B cell (primary cell): ENCODE measurements at regions not wholly inside any gene's neighbourhood (a gene's known extent, or its start where the extent isn't known, plus 50 kb on each side); places are given as distances from the start of the nearest gene placed in this dataset.

Source experiments
- ATAC-seq: fragments of 200-7000 bp; cut with Tn5 transposase; one replicate; pipeline ENCODE4 v1.10.0; 2021; ENCODE audit warnings: low read depth, mild to moderate bottlenecking, moderate number of reproducible peaks, moderate library complexity
- CTCF ChIA-PET: fragments of 350-600 bp; sonication (Branson Sonifier 250); formaldehyde crosslinking; loops from one replicate; lab custom pipeline; 2021; ENCODE audit warnings: antibody characterized with exemption, inconsistent platforms; lab: Charles Lee
- POLR2A ChIA-PET: fragments of 350-600 bp; sonication (Branson Sonifier 250); formaldehyde crosslinking; loops from one replicate; lab custom pipeline; 2021; ENCODE audit warnings: antibody characterized with exemption; lab: Charles Lee
- DNase-seq: peaks from one replicate; pipeline ENCODE4 v3.0.0; 2013
- H2AFZ ChIP-seq: 2 replicates; pipeline ENCODE4 v1.6.1; 2012; ENCODE audit warnings: mild to moderate bottlenecking, low read depth, low read length; ENCODE audit not compliant: insufficient read depth, poor library complexity, severe bottlenecking
- H3K27ac ChIP-seq, 2 donors: 1 replicate in 1 of 2; 2 replicates in 1 of 2; pipeline ENCODE4 v1.5.1; 2012 to 2013; ENCODE audit warnings: low read length in 2 of 2, mild to moderate bottlenecking in 2 of 2, moderate library complexity in 1 of 2
- H3K27me3 ChIP-seq, 4 experiments: fragments of 200-600 bp in 1 of 4; sonication (generic) in 1 of 4; replicated peaks in 1 of 4; 1 replicate in 2 of 4; 2 replicates in 2 of 4; pipeline versions ENCODE4 v1.6.1 to v1.7.0; 2013 to 2016; ENCODE audit warnings: low read length in 3 of 4, mild to moderate bottlenecking in 2 of 4, mixed read lengths in 1 of 4, moderate library complexity in 1 of 4; ENCODE audit not compliant: insufficient read depth in 4 of 4, control insufficient read depth in 3 of 4; ENCODE audit errors: control extremely low read depth in 1 of 4
- H3K36me3 ChIP-seq, 2 experiments: replicated peaks in 1 of 2; 1 replicate in 1 of 2; 2 replicates in 1 of 2; pipeline versions ENCODE4 v1.6.1 to v1.7.1; 2013; ENCODE audit warnings: low read length in 1 of 2; ENCODE audit not compliant: insufficient read depth in 2 of 2, control insufficient read depth in 1 of 2; ENCODE audit errors: control extremely low read depth in 1 of 2, extremely low read depth in 1 of 2
- H3K4me1 ChIP-seq, 2 donors: fragments of 200-600 bp in 1 of 2; sonication (generic) in 1 of 2; 1 replicate in 1 of 2; 2 replicates in 1 of 2; pipeline versions ENCODE4 v1.5.1 to v1.6.1; 2013 to 2017; ENCODE audit warnings: low read length in 2 of 2; ENCODE audit not compliant: control insufficient read depth in 2 of 2, insufficient read depth in 2 of 2
- H3K4me2 ChIP-seq: replicated peaks from 2 replicates; pipeline ENCODE3; 2012; ENCODE audit warnings: mild to moderate bottlenecking, low read depth, low read length; ENCODE audit not compliant: poor library complexity, severe bottlenecking
- H3K4me3 ChIP-seq, 5 experiments: fragments of 200-600 bp in 1 of 5; sonication (generic) in 1 of 5; 1 replicate in 3 of 5; 2 replicates in 2 of 5; pipeline versions ENCODE4 v1.5.1 to v1.7.0; 2011 to 2016; ENCODE audit warnings: low read length in 4 of 5, mild to moderate bottlenecking in 4 of 5, low read depth in 2 of 5, control low read depth in 1 of 5, moderate library complexity in 1 of 5; ENCODE audit not compliant: insufficient read depth in 1 of 5; ENCODE audit errors: control extremely low read depth in 1 of 5, extremely low read depth in 1 of 5
- H3K79me2 ChIP-seq: fragments of 200-600 bp; sonication (generic); one replicate; pipeline ENCODE4 v1.6.0; 2016; ENCODE audit warnings: low read length; ENCODE audit not compliant: control insufficient read depth, insufficient read depth
- H3K9ac ChIP-seq: fragments of 200-600 bp; sonication (generic); 2 replicates; pipeline ENCODE4 v1.6.1; 2017; ENCODE audit warnings: mild to moderate bottlenecking, low read length, moderate library complexity
- H3K9me3 ChIP-seq, 3 donors: one replicate each; pipeline versions ENCODE4 v1.6.1 to v1.7.1; 2013; ENCODE audit warnings: low read length in 2 of 3; ENCODE audit not compliant: control insufficient read depth in 2 of 3, insufficient read depth in 1 of 3; ENCODE audit errors: control extremely low read depth in 1 of 3
- H4K20me1 ChIP-seq: 2 replicates; pipeline ENCODE4 v1.6.0; 2012; ENCODE audit warnings: mild to moderate bottlenecking, low read length; ENCODE audit not compliant: insufficient read depth, control insufficient read depth, poor library complexity, severe bottlenecking
- H3K27ac Mint-ChIP-seq: one replicate; pipeline ENCODE4 v1.8.0; 2021; ENCODE audit warnings: mixed read lengths
- H3K27me3 Mint-ChIP-seq: one replicate; pipeline ENCODE4 v1.8.0; 2021; ENCODE audit warnings: mixed read lengths
- H3K4me1 Mint-ChIP-seq: one replicate; pipeline ENCODE4 v1.8.0; 2021; ENCODE audit warnings: mixed read lengths
- H3K4me3 Mint-ChIP-seq: one replicate; pipeline ENCODE4 v1.8.0; 2021; ENCODE audit warnings: mixed read lengths
- H3K9me3 Mint-ChIP-seq: one replicate; pipeline ENCODE4 v1.8.0; 2022; ENCODE audit warnings: mixed read lengths; ENCODE audit not compliant: insufficient read depth
- CTCF ChIP-seq: fragments of 200-600 bp; IDR thresholded peaks from one replicate; pipeline ENCODE4 v1.8.0; 2022; ENCODE audit warnings: antibody characterized with exemption, mild to moderate bottlenecking
- EZH2 ChIP-seq: IDR thresholded peaks from 2 replicates; pipeline ENCODE4 v1.6.1; 2012; ENCODE audit warnings: borderline replicate concordance, low read depth, mild to moderate bottlenecking, moderate library complexity, low read length; ENCODE audit not compliant: insufficient read depth, poor library complexity, severe bottlenecking
- WGBS: methylation state at CpG from one replicate; pipeline ENCODE4 v1.1.5; 2013; ENCODE audit warnings: missing lambda C conversion rate; ENCODE audit not compliant: insufficient coverage; 5-methylcytosine and 5-hydroxymethylcytosine counted together
- intact Hi-C: fragments of 100-400 bp; cut with micrococcal nuclease; formaldehyde crosslinking; loops from one replicate; pipeline ENCODE4 v1.10.0; 2022

GRCh38 chr1:29425631-29426030, 189.3 kb downstream of the PTPRU start:
- H3K4me1 Mint-ChIP-seq: no peaks in the 10 kb centered on the region
- no peak overlapping the region for H3K27ac Mint-ChIP-seq
- TF ChIP-seq CTCF (no peak), EZH2 (no peak)
- no peak overlapping the region for H3K9ac ChIP-seq
- ATAC-seq (no peak), DNase-seq (no peak)
- intact Hi-C loops: no loop called here
- no peaks in the 10 kb centered on the region for H3K79me2 ChIP-seq
- no CpG with 5 or more reads among the region's 2 CpGs for WGBS
- peaks cover 19% of the 10 kb centered on the region for H3K27me3 Mint-ChIP-seq
- no peak overlapping the region for H2AFZ ChIP-seq
- no peak overlapping the region for H3K4me2 ChIP-seq
- no peaks in the 10 kb centered on the region for H4K20me1 ChIP-seq
- H3K9me3 Mint-ChIP-seq: peaks cover 2% of the 10 kb centered on the region
- ChIA-PET POLR2A (no interaction called here), CTCF (no interaction called here)
- H3K4me1 ChIP-seq: no peaks in the 10 kb centered on the region
- peaks cover 0 to 11% (median under 1%) of the 10 kb centered on the region in 3 donors for H3K9me3 ChIP-seq
- H3K4me3 Mint-ChIP-seq: no peak overlapping the region
- no peak overlapping the region for H3K4me3 ChIP-seq
- H3K27ac ChIP-seq: no peak overlapping the region
- peaks cover 0 to 6% (median 2%) of the 10 kb centered on the region in 4 experiments for H3K27me3 ChIP-seq
- H3K36me3 ChIP-seq: no peaks in the 10 kb centered on the region

- TF ChIP-seq EZH2: no peak
- TF ChIP-seq CTCF: no peak
- Histone ChIP-seq H3K4me3 (no peak overlapping the region), H3K4me2 (no peak overlapping the region), H3K36me3 (no peaks in the 10 kb centered on the region), H3K4me1 (no peaks in the 10 kb centered on the region), H3K9me3 (peaks cover 0 to 11% (median 0%) of the 10 kb centered on the region in 3 donors), H2AFZ (no peak overlapping the region), H3K9ac (no peak overlapping the region), H3K27me3 (peaks cover 0 to 6% (median 2%) of the 10 kb centered on the region in 4 experiments), H3K27ac (no peak overlapping the region), H3K79me2 (no peaks in the 10 kb centered on the region), H4K20me1 (no peaks in the 10 kb centered on the region)
- intact Hi-C loops: no loop called here
- POLR2A ChIA-PET: no interaction called here
- no peak overlapping the region for H3K4me3 Mint-ChIP-seq
- no peak for DNase-seq
- WGBS: no CpG with 5 or more reads among the region's 2 CpGs
- H3K27me3 Mint-ChIP-seq: peaks cover 19% of the 10 kb centered on the region
- no peak overlapping the region for H3K27ac Mint-ChIP-seq
- H3K9me3 Mint-ChIP-seq: no peaks in the 10 kb centered on the region
- no peak for ATAC-seq
- H3K4me1 Mint-ChIP-seq: no peaks in the 10 kb centered on the region
- CTCF ChIA-PET: no interaction called here
Measured at GRCh38 chr1:29424266-29424665, 187.9 kb downstream of the PTPRU start.
